GM18858 (cell line): ENCODE measurements at regions not wholly inside any gene's neighbourhood (a gene's known extent, or its start where the extent isn't known, plus 50 kb on each side); places are given as distances from the start of the nearest gene placed in this dataset.
"Not testable (repeated sequence)": the region's sequence is repeated elsewhere in the genome, so short reads cannot be mapped to it uniquely, and the experiment has no call there.

Source experiments
- ATAC-seq: cut with Tn5 transposase; IDR thresholded peaks from one replicate; pipeline ENCODE4 v1.9.1; 2021; ENCODE audit not compliant: unreplicated experiment

DNA sequence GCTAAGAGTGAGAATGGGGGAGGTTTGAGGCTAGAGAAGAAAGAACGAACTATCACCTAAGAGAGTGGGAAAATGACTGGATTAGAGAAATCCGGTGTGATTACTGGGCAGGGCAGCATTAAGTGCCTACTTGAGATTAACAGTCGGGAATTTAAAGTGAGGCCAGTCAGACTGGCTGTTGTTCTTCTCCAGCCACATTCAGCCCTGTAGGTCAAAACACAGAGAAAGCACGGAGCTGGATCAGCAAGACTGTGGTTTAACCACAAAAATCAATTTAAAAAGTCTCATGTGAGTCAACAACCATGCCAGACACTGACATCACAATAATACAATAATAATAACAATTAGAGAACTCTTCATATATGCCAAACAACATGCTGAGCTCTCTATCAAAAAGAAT is 301.9 kb upstream of the SGK1 start:
- no peak for ATAC-seq

DNA sequence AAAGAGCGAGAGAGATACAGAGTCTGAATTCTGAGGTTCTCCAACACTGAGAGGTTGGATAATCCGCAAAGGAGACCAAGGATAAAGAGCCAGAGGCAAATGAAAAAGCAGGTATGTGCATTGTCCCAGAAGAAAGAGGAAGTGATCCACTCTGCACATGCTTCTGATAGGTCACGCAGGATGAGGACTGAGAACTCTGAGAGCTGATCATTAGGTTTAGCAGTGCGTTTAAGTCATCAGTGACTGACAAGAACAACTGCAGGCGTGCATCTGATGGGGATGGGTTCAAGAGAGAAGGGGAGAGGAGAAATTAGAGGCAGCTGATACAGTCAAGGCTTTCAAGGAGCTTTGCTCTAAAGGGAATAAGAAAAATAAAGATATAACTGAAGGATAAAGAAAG is 301.2 kb upstream of the SGK1 start:
- peak; percentile 53 for ATAC-seq

DNA sequence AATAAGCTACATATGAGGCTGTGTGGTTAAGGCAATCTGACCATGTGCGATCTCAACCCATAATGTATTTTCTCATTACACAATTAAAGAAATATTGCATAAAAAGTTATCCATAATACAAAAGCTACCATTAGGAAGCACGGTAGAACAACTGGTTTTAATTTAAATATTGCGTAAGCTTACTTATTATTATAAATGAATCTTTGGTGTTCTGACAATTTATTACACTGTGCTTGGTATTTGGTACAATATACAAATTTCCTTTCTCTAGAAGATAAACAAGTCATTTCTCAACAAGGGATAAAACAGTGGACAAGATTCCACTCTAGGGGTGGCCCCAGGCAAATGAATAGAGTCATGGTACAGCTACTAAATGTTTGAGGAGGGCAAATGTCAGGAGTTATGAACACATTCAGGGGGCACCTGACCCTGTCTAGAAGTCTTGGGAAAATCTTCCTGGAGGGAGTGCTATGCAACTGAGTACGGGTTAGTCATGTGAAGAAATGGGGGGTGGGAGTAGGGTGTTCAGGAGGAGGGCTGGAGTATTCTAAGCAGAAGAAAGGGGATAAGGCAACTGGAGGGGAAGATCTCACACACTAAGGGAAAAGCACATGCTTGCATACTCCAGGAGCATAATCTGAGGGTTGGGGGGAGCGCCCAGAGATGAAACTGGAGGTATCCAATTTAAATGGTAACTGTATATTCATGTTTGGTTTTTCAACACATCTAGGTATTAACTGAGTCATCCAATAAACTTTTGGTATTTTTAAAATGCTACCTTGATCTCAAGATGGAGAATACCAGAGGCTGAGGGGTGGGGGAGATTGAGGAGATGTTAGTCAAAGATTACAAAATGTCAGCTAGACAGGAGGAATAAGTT is 296.9 kb upstream of the SGK1 start:
- ATAC-seq: no peak

DNA sequence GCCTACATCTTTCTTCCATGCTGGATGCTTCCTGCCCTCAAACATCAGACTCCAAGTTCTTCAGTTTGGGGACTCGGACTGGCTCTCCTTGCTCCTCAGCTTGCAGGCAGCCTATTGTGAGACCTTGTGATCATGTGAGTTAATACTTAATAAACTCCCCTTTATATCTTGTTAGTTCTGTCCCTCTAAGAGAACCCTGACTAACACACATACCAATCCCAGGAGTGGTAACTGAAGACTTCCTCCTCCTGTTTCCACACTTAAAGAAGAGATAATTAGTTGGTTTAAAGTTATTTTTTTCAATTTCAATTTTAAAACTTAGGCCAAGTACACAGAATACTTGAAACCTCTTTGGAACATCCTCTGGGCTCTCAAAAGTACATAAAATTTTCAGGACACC is 294.2 kb upstream of the SGK1 start:
- ATAC-seq: not testable (repeated sequence)

DNA sequence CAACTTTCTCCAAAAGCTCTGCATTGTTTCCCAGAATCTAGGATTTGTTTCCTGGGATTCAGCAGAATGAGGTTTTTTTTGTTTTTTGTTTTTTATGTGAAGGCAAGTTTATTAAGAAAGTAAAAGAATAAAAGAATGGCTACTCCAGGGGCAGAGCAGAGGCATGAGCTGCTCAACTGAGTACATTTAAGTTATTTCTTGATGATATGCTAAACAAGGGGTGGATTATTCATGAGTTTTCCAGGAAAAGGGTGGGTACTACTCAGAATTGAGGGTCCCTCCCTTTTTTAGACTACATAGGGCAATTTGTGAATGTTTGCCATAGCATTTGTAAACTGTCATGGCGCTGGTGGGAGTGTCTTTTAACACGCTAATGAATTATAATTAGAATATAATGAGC is 292.5 kb upstream of the SGK1 start:
- no peak for ATAC-seq

DNA sequence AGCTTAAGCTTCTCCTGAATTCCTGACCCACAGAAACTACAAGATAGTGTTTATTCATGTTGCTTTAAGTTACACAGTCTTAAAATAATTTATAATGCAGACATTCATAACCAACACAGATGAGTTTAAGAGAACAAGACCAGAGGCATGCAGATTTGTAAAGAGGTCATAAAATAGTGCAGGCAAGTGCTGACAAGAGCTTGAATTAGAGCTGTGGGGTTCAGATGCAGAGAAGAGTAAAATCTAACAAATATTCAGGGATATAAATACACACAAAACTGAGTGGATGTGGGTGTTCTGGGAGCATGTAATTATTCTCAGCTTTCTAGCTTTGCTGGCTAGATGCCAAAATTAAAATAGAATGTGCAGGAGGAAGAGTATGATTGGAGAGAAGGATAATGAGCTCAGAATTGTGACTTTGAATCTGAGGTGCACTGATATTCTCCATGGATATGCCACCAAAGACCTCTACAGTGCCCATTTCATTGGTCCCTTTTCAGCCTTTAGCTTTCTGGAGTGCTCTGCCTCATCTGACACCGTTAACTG is 291.9 kb upstream of the SGK1 start:
- no peak for ATAC-seq

DNA sequence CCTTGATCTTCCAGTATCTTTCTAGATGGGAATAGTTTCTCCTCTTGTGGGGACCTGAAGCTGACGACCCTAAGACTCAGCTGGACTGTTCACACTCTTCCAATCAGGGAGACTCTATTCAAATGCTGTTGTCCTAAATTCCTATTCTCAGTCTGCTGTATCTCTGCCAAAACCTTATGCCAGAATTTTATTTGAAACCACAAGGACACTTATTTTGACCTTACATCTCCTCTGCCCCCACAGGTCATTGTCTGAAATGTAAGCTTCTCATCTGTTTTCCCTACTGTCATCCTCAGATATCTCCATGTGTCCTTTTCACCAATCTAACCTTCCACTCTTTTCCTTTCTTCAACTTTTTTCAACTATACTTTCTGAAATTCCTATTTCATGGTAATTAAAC is 289.5 kb upstream of the SGK1 start:
- ATAC-seq: no peak

DNA sequence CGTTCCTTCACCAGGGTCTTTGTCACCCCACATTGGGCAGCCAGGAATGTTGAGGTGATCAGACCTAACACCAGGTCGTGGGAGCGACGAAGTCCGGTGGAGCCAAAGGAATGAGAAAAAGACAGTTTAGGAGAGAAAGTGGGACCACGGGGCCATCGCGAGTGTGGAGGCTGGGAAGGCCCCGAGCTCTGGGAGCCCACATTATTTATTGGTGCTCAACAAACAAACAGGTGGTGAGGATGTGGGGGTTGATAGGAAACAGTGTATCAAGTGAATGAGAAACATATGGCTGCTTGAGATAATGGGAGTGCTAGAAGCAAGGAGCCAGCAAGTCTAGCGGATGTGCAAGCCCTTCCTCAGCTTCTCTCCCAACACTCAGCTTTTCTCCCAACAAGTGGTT is 287.1 kb upstream of the SGK1 start:
- no peak for ATAC-seq

DNA sequence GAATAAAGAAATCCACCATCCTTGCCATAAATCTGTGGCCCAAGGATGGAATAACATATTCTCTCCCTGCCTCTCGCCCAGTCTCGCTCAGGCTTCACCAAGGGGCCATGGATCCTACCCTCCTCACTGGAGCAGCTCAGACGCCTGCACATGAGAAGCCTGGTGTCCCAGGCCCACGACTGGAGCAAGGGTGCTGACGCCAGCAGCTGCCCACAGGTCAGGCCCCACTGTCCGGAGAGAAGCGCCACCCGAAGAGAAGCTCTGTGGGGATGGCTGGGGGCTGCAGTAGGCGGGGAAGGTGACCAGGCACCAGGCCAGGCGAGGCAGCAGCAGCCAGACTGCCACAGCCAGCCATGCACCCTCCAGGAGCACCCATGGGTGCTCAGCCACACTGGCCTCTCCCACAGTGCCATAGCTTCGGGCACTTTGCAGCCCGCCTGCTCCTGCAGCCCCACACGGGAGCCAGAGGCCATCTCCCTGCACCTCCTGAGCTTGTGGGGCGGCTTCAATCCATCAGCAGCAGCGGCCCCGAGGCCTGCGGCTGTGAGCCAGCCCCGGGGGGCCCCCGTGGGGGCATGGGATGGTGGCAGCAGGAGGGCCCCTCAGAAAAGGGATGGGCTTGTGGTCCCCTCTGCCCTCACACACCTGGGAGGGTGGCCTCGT is 286.2 kb upstream of the SGK1 start:
- ATAC-seq: no peak

DNA sequence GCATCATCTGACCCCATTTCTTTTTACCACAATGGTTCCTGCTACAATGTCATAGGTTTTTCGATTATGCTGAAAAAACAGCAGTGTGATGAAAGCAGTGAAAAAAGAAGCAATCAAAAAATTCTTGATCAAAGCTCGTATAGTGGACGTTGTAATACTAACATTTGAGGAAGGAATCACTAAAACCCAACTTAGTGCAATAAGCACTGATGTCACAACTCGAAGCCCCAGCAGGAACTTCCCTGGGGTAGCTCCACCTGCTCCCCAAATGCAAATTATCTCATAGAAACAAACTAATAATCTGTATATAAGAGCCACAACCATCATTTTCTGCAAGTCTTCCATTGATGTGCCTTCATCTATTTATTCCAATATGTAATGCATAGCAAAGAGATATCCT is 285.6 kb upstream of the SGK1 start:
- no peak for ATAC-seq

DNA sequence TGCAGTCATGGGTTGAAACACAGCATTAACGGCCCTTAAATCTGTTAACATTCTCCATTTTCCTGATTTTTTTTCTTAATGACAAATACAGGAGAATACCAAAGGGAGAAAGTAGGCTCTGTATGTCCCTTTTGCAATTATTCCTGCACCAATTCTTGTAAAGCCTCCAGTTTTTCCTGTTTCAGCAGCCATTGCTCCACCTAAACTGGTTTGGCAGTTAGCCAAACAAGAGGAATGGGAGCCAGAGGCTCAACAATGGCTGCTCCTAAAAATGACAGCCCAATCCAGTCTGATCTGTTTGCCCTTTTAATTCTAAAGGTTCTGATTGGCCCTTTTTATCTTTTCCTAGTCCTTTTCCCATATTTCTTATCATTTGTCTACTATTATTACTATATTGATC is 284.2 kb upstream of the SGK1 start:
- ATAC-seq: no peak

DNA sequence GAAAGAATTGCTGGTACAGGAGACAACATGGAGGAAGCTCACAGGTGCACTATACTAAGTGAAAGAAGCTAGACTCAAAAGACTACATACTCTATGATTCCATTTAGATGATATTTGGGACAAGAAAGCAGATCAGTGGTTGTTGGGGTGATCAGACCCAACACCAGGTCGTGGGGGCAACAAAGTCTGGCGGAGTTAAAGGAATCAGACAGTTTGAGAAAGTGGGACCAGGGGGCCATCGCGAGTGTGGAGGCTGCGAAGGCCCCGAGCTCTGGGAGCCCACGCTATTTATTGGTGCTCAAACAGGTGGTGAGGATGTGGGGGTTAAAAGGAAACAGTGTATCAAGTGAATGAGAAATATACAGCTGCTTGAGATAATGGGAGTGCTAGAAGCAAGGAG is 282.8 kb upstream of the SGK1 start:
- no peak for ATAC-seq

DNA sequence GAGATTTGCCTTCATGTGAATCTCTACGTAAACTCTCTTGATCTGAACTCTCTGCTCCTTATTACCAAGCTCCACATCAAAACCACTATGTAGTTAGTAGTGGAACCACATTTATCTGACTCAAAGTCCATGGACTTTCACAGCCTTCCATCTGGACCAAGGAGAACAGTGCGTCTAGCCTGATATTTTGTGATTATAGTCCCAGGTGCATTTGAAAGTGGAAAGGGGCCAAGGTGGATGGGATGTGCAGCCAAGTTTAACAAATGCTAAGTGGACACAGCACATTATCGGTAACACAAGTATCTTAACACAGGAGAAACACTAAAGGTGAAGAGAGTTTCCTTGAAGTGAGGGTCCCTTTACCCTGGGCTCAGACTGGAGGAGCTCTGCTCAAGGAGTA is 281.2 kb upstream of the SGK1 start:
- no peak for ATAC-seq

DNA sequence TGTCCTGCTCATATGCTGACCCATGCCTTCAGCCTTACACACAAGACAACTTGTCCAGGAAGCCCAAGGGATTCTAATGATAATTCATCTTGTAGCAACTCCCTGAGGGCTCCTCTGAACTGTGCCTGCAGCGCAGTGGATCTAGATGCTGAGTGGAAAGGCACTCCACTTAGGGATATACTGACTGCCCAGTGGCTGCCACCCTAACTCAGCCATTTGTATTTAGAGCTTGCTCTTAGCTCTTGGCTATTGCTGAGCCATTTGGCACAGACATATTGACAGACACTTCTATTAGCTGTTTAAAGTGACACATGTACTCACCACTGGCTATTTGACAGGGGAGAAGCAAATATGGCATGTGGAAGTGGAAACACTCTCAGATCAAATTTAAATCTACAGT is 278.3 kb upstream of the SGK1 start:
- ATAC-seq: no peak

DNA sequence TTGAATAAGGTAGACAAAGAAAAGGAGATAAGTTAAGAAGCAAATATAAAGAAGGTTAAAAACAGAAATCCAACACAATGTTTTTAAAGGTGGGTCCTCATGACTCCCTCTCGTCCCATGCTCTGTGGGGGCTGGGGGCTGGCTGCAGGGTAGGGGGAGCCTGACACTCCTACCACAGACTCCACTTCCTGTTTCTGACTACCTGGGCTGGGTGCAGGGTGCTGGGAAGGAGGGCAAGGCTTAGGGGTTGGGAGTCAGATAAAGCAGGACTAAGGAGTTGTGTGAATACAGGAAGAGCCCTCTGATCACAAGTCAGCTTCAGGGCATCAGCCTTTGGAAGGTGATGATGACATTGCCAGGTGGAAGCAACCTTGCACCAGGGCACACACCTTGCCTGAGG is 277.0 kb upstream of the SGK1 start:
- no peak for ATAC-seq

DNA sequence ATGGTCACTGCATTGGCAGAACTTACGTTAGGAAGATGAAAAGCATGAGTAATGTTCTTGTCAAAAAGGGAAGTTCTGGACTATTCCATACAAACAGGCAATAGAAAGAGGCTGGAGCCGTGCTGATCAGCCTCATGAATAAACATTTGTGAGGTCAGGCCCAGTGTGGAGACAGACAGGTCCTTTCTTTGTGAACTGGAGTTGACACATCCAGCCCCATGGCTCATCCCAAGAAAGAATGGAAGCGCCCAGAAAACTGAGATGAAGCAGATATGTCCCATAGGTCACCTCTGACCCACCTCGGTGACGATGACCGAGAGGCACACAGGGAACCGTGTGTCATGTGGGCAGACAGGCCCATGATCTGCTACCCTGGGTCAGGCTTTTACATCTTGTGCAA is 276.0 kb upstream of the SGK1 start:
- ATAC-seq: no peak

DNA sequence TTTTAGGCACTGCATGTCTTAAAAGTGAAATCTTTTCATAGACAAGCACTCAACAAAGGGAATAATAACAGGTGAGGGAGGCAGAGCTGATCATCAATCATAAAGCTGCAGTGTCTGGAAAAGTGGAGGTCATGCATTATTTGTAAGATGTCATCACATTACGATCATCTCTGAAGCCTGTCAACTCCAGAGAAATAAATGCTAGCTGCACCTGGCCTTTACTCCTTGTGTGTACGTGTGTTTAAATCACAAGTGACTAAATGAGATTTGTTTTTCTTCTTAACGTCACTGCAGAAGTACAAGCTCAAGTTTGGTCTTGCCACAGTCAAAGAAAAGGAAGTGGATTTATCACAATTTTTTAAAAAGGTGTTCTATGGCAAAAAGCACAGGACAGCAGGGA is 275.5 kb upstream of the SGK1 start:
- no peak for ATAC-seq

DNA sequence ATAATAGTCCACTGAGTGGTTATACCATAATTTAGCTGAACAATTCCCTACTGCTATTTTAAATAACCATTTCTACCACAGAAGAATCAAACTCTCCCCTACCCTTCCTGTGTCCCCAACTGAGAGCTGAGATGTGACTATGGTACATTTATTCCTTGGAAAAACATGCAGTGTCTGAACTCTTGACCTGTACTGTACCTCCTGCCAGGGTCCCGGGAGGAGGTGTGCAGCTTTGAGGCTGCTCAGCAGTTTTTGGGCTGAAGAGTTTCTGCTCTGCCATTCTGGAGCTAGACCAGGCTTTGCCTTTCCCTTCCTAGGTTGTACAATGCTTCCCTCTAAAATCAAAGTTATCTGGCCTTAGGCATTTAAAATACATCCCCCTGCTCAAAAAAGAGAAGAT is 275.1 kb upstream of the SGK1 start:
- no peak for ATAC-seq

DNA sequence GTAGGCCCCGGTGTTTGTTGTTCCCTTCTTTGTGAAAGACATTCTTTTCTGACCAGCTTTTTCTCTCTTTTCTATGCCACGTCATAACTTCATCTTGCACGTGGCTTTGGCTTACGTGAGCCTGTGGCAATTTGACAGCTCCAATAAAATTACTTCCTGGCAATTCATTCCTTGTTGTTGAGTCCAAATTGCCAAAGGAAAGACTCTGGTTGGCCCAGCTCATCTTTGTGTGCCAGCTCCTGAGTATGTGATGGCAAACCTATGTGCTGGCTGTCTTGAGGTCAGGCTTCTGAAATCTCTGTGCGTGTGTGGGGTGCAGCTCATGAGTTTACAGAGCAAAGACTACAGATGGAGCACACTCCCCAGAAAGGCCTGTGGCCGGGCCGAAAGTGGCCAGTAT is 272.5 kb upstream of the SGK1 start:
- ATAC-seq: no peak

DNA sequence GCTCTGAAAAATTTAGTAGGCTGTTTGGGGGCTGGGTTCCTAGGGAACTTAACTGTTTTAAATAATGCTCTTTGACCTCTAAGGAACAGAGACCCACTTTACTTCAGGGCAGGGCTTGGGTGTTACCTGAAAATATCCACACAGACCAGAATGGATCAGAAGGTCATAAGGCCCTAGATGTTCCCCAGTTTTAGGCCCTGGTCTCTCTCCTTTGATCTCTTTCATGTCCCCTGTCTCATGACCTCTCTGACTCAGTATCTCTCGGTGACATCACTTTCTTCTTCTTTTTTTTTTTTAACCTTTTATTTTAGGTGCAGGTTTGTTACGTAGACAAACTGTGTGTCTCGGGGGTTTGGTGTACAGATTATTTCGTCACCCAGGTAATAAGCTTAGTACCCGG is 272.1 kb upstream of the SGK1 start:
- ATAC-seq: no peak

DNA sequence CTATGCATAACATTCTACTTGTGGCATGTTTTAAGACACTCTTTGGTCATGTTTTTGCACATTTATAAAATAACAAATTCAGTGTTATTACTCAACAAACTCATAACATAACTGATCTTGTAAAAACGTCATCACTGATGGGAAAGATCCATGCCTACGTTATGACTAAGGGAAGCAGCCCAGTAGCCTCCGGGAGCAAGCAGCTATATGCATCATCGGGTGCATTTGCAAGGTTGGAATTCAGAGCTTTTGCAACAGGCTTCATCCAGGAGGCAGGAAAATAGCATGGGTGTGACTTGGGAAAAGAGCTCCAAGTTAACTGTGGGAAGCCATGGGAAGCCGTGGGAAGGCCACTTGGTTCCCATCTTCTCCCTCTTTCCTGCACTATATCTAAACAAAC is 271.6 kb upstream of the SGK1 start:
- ATAC-seq: no peak

DNA sequence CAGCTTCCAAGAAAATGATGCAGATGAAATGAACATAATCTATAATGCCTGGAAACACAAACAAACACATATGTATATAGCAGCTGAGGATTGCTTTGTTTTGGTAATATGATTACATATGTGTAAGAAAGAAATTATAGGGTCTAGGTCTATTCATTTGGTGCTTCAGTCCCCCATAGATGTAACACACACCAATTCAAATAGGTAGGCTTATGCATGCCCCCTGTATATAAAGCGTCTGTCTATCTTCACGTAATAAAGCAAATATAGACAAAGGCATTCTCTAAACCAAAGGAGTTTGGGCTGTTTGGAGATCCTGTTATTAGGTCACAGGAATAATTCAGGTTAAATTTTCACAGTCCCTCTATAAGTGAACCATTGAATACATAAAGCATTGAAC is 270.4 kb upstream of the SGK1 start:
- ATAC-seq: no peak

DNA sequence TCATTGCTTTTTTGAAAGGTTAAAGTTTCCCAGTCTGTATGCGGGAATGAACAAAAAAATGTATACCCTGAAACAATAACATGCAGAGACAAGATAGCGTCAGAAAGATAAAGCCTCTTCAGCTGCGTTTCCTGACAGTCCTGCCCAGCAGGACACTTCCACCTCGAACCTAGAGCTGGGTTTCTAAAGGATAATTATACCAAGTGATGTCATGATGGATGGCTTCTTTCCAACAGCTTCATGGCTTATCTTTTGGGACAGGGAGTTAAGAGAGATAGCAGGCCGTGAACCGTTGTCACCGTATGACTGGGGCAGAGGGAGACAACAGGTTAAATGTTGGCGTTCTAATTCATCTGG is 267.6 kb upstream of the SGK1 start:
- no peak for ATAC-seq
